Neutrophil (primary cell): ENCODE measurements at regions not wholly inside any gene's neighbourhood (a gene's known extent, or its start where the extent isn't known, plus 50 kb on each side); places are given as distances from the start of the nearest gene placed in this dataset.

Source experiments
- H3K27ac ChIP-seq: fragments of 200-600 bp; sonication (generic); 2 replicates; pipeline ENCODE4 v1.5.1; 2016; ENCODE audit warnings: mild to moderate bottlenecking, moderate library complexity
- H3K27me3 ChIP-seq: fragments of 200-600 bp; sonication (generic); 2 replicates; pipeline ENCODE4 v1.6.0; 2016; ENCODE audit warnings: mild to moderate bottlenecking
- H3K36me3 ChIP-seq: fragments of 200-600 bp; sonication (generic); 2 replicates; pipeline ENCODE4 v1.5.1; 2017
- H3K4me1 ChIP-seq, 2 experiments: fragments of 200-600 bp in 1 of 2; sonication (generic) in 1 of 2; 1 replicate in 1 of 2; 2 replicates in 1 of 2; pipeline versions ENCODE4 v1.5.1 to v1.6.1; 2013 to 2016; ENCODE audit warnings: low read depth in 1 of 2, low read length in 1 of 2, mild to moderate bottlenecking in 1 of 2, moderate library complexity in 1 of 2; ENCODE audit not compliant: control insufficient read depth in 1 of 2, insufficient read depth in 1 of 2
- H3K4me3 ChIP-seq, 2 experiments: fragments of 200-600 bp in 1 of 2; sonication (generic) in 1 of 2; 1 replicate in 1 of 2; 2 replicates in 1 of 2; pipeline ENCODE4 v1.5.1; 2013 to 2016; ENCODE audit warnings: low read depth in 1 of 2, low read length in 1 of 2, mild to moderate bottlenecking in 1 of 2, moderate library complexity in 1 of 2
- H3K9me3 ChIP-seq: fragments of 200-600 bp; sonication (generic); 2 replicates; pipeline ENCODE4 v1.5.1; 2016
- TF ChIP-seq, protein P1 (sequence below): fragments of 200-600 bp; sonication (generic); IDR thresholded peaks from 2 replicates; pipeline ENCODE4 v1.5.1; 2016; ENCODE audit warnings: antibody characterized with exemption

DNA sequence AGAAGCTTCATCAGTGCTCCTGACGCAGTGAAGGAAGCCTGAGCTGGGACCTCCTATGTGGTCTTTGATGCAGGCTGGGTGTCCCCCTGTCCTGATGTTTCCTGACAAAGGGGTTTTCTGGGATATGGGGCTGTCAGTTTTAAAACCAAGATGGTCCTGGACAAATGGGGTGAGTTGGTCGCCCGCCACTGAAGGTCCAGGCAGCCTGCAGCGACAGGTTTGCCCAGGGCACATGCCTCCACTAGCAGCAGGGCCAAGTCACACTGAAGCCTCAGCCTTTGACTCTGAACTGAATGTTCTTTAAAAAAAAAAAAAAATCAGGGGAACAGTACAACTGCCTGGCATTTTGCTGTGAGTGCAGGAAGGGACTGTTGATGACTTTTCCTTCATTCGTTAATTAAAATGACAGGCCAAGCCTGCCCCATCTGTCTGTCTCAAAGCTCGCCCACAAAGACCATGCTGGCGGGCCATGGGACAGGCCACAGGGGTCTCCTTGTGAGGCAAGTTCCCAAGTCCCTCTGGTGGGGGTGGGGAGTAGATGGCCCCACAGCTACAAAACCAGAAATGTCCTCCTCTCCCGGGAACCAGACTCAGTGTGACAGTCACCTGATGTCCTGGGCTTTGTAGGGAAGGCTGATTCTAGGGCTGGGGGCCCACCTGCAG is 274.8 kb downstream of the CTTN start:
- H3K4me3 ChIP-seq: no peak overlapping the region
- H3K9me3 ChIP-seq: no peaks in the 10 kb centered on the region
- no peaks in the 10 kb centered on the region for H3K36me3 ChIP-seq
- no peaks in the 10 kb centered on the region for H3K4me1 ChIP-seq
- TF ChIP-seq, protein P1, sequence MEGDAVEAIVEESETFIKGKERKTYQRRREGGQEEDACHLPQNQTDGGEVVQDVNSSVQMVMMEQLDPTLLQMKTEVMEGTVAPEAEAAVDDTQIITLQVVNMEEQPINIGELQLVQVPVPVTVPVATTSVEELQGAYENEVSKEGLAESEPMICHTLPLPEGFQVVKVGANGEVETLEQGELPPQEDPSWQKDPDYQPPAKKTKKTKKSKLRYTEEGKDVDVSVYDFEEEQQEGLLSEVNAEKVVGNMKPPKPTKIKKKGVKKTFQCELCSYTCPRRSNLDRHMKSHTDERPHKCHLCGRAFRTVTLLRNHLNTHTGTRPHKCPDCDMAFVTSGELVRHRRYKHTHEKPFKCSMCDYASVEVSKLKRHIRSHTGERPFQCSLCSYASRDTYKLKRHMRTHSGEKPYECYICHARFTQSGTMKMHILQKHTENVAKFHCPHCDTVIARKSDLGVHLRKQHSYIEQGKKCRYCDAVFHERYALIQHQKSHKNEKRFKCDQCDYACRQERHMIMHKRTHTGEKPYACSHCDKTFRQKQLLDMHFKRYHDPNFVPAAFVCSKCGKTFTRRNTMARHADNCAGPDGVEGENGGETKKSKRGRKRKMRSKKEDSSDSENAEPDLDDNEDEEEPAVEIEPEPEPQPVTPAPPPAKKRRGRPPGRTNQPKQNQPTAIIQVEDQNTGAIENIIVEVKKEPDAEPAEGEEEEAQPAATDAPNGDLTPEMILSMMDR: no peak
- H3K27ac ChIP-seq: no peak overlapping the region
- peaks cover 19% of the 10 kb centered on the region for H3K27me3 ChIP-seq

DNA sequence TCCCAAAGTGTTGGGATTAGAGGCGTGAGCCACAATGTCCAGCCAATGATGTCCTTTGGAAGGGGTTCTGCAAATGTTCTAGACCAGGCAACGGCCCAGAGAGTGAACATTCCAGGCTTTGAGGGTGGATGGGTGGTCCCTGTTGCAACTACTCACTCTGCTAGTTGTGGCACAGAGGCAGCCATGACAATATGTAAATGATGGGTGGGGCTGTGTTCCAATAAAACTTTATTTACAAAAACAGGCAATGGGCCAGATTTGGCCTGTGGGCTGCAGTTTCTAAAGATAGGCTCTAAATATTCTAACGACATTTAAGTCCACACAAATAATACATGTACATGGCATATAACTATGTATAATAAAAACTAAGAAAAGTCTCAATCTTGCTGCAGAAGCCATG is 276.3 kb downstream of the CTTN start:
- no peaks in the 10 kb centered on the region for H3K9me3 ChIP-seq
- TF ChIP-seq, protein P1: no peak
- H3K27me3 ChIP-seq: peaks cover 19% of the 10 kb centered on the region
- H3K27ac ChIP-seq: no peak overlapping the region
- H3K4me3 ChIP-seq: no peak overlapping the region
- H3K36me3 ChIP-seq: no peaks in the 10 kb centered on the region
- H3K4me1 ChIP-seq: no peaks in the 10 kb centered on the region

DNA sequence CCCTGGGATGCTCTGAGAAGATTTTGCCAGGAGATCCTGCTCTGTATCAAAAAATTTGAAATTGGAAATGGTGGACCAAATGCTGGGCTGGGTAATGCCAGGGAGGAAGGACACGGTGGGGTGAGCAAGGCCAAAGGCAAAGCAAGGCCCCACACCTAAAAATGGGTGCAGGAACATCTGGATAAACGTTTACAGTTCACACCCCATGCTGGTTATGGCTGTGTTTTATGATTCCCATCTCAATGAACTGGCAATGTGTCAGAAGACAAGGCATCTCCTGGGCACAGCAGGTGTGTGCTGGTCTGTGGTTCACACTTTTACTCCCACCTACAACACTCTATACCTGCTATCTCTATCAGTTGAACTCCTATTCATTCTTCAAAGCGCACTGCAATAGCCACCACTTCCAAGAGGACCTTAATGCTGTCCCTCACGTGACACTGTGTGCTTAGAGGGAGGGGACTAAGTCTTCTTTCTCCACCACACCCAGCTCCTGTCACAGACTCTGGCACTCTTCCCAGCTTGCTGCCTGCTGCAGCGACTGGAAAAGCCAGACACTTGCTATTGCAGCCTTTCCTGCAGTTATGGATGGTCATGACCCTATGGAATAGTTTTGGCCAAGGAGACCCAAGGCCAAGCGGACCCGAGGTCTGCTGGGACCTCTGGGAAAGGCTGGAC is 277.5 kb downstream of the CTTN start:
- H3K4me1 ChIP-seq: no peaks in the 10 kb centered on the region
- no peaks in the 10 kb centered on the region for H3K36me3 ChIP-seq
- H3K9me3 ChIP-seq: no peaks in the 10 kb centered on the region
- H3K27ac ChIP-seq: no peak overlapping the region
- H3K4me3 ChIP-seq: no peak overlapping the region
- TF ChIP-seq, protein P1: no peak
- H3K27me3 ChIP-seq: peaks cover 8% of the 10 kb centered on the region

DNA sequence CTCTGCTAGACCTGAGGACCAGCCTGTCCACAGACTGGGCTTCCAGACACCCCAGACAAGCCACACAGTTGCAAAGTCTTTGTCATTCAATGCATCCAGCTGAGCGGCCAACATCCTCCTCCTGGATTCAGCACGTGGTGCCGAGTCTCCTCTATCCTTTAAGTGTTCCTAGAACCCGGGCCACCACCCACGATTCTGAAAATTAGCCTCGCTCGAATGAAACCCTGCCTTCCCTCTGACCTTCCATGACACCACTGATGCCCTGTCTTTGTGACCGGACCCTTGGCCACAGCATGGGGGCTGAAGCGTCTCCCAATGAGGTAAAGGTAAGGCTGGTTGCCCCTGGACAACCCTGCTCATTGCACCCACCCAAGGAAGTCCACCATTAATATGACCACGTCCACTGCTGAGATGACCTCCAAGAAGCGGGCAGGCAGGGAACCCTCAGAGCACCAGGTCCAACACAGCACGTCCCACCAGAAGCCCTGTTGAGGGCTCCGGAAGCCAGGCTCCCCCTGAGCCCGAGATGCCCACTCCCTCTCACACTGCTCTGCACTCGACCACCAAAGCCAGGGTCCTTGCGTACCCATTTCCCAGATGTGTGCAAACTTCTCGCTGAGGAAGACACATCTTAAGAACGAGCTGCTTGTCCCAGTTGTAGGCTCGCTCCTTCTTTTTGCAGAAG is 279.0 kb downstream of the CTTN start:
- Histone ChIP-seq H3K27me3 (no peaks in the 10 kb centered on the region), H3K4me1 (no peaks in the 10 kb centered on the region), H3K4me3 (no peak overlapping the region), H3K36me3 (no peaks in the 10 kb centered on the region), H3K9me3 (no peaks in the 10 kb centered on the region), H3K27ac (no peak overlapping the region)
- TF ChIP-seq, protein P1: no peak

DNA sequence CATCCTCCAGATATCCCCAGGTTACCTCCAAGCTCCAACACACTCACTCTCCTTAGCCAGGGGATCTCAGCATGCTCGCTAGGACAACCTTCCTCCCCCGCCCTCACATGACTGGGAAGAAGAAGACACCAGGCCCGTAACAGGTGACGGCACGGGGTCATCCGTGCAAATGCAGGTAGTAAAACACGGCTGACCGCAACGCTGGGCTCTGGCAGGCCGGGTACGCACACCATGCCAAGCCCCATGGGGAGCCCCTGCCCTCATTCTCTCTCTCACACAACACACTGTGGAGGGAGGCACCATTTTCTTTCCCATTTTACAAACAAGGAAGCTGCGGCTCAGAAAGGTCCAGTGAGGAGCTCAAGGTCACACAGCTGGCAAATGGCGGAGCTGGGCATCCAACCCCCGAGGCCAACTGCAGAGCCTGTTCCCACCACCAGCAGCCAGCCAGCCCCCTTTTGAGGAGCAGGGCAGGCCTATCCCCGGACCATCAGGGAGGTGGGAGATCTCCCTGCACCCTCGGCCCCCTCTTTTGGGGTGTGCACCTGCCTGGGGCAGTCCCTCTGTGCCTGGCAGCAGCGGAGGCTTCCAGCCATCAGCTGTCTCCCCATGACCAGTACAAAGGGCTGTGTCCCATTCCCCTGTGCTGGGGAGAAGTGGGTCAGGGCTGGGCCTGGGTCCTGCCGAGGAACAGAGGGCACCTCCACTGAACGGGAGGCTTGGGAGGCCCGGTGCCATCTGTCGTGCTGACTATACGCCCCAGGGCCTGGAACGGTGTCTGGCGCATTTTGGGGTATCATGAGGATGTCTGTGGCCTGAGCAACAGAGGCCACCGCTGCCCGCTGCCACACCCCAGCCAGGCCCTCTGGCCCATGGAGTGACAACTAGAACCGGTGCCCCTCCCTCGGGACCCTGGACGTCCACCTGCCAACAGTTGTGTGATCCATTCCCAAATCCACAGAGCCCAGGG is 280.9 kb downstream of the CTTN start:
- H3K9me3 ChIP-seq: no peaks in the 10 kb centered on the region
- H3K4me1 ChIP-seq: no peaks in the 10 kb centered on the region
- no peak overlapping the region for H3K27ac ChIP-seq
- TF ChIP-seq, protein P1: no peak
- no peaks in the 10 kb centered on the region for H3K36me3 ChIP-seq
- no peak overlapping the region for H3K4me3 ChIP-seq
- no peaks in the 10 kb centered on the region for H3K27me3 ChIP-seq
